NCI-H187 (cell line): ENCODE measurements at regions not wholly inside any gene's neighbourhood (a gene's known extent, or its start where the extent isn't known, plus 50 kb on each side); places are given as distances from the start of the nearest gene placed in this dataset.
"Not testable (repeated sequence)": the region's sequence is repeated elsewhere in the genome, so short reads cannot be mapped to it uniquely, and the experiment has no call there.

Source experiments
- DNase-seq, 2 experiments: peaks; one replicate each; lab custom pipeline; 2025; lab: John Stamatoyannopoulos, UW

- no peak for DNase-seq
These were observed 606.0 kb upstream of the RBFOX1 start for GRCh38 chr16:6726621-6727020.

GRCh38 chr16:6725634-6726331 lies 606.9 kb upstream of the RBFOX1 start:
- no peak for DNase-seq

GRCh38 chr16:6725206-6725605 lies 607.4 kb upstream of the RBFOX1 start:
- not testable (repeated sequence) for DNase-seq

- no peak for DNase-seq
These were observed 609.9 kb upstream of the RBFOX1 start for GRCh38 chr16:6722786-6723185.

GRCh38 chr16:6714510-6714909 lies 618.1 kb upstream of the RBFOX1 start:
- no peak for DNase-seq

- no peak for DNase-seq
These were observed 622.9 kb upstream of the RBFOX1 start for GRCh38 chr16:6709736-6710135.

GRCh38 chr16:6708576-6709215 lies 623.9 kb upstream of the RBFOX1 start:
- no peak for DNase-seq

- DNase-seq, result no peak
These were observed 628.2 kb upstream of the RBFOX1 start for GRCh38 chr16:6704306-6704930.

- DNase-seq, result no peak
These were observed 631.5 kb upstream of the RBFOX1 start for GRCh38 chr16:6701096-6701495.

- no peak for DNase-seq
These were observed 634.1 kb upstream of the RBFOX1 start for GRCh38 chr16:6698548-6698947.

GRCh38 chr16:6695666-6696065 lies 637.0 kb upstream of the RBFOX1 start:
- no peak for DNase-seq

GRCh38 chr16:6694636-6695035 lies 638.0 kb upstream of the RBFOX1 start:
- no peak for DNase-seq

GRCh38 chr16:6693418-6693817 lies 639.2 kb upstream of the RBFOX1 start:
- not testable (repeated sequence) for DNase-seq

- DNase-seq, result no peak
These were observed 639.8 kb upstream of the RBFOX1 start for GRCh38 chr16:6692874-6693273.

- no peak for DNase-seq
These were observed 641.9 kb upstream of the RBFOX1 start for GRCh38 chr16:6690741-6691140.

GRCh38 chr16:6689643-6690042 lies 643.0 kb upstream of the RBFOX1 start:
- DNase-seq, result no peak

GRCh38 chr16:6687593-6687992 lies 645.1 kb upstream of the RBFOX1 start:
- DNase-seq, result no peak

GRCh38 chr16:6684076-6684673 lies 648.5 kb upstream of the RBFOX1 start:
- DNase-seq, result peak in 1 of 2 experiments; percentile 3

- DNase-seq, result no peak
These were observed 650.4 kb upstream of the RBFOX1 start for GRCh38 chr16:6682142-6682811.

- no peak for DNase-seq
These were observed 654.1 kb upstream of the RBFOX1 start for GRCh38 chr16:6678586-6678985.

- DNase-seq, result no peak
These were observed 658.6 kb upstream of the RBFOX1 start for GRCh38 chr16:6674071-6674470.

- DNase-seq, result no peak
These were observed 660.1 kb upstream of the RBFOX1 start for GRCh38 chr16:6672507-6672906.
